ENCODE measurements at regions not wholly inside any gene's neighbourhood (a gene's known extent, or its start where the extent isn't known, plus 50 kb on each side); places are given as distances from the start of the nearest gene placed in this dataset.

DNA sequence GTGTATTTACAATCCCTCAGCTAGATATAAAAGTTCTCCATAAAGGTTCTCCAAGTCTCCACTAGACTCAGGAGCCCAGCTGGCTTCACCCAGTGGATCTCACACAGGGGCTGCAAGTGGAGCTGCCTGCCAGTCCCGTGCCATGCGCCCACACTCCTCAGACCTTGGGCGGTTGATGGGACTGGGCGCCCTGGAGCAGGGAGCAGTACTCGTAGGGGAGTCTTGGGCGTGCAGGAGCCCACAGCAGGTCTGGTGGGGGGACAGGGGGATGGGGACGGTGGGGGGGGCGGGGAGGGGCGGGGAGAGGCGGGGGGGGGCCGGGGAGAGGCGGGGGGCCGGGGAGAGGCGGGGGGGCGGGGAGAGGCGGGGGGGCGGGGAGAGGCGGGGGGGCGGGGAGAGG, 54.7 kb upstream of the RND3 start:
- Histone ChIP-seq H3K27ac (ENCODE audit: low read length) (no peak overlapping the region), H3K4me1 (ENCODE audit: control insufficient read depth, insufficient read depth, low read length) (no peaks in the 10 kb centered on the region), H3K27me3 (ENCODE audit: control insufficient read depth, insufficient read depth, low read length) (no peaks in the 10 kb centered on the region), H3K4me3 (ENCODE audit: low read depth in 2 of 2, low read length in 2 of 2) (no peak overlapping the region), H3K9me3 (ENCODE audit: control insufficient read depth, insufficient read depth, low read depth, low read length) (no peaks in the 10 kb centered on the region), H3K36me3 (ENCODE audit: control insufficient read depth, insufficient read depth, low read length) (no peaks in the 10 kb centered on the region)
- ChIA-PET CTCF (no interaction called here), POLR2A (no interaction called here)
- ATAC-seq (no peak), DNase-seq (ENCODE audit: low read depth, low spot score) (no peak)
- TF ChIP-seq, protein P1, sequence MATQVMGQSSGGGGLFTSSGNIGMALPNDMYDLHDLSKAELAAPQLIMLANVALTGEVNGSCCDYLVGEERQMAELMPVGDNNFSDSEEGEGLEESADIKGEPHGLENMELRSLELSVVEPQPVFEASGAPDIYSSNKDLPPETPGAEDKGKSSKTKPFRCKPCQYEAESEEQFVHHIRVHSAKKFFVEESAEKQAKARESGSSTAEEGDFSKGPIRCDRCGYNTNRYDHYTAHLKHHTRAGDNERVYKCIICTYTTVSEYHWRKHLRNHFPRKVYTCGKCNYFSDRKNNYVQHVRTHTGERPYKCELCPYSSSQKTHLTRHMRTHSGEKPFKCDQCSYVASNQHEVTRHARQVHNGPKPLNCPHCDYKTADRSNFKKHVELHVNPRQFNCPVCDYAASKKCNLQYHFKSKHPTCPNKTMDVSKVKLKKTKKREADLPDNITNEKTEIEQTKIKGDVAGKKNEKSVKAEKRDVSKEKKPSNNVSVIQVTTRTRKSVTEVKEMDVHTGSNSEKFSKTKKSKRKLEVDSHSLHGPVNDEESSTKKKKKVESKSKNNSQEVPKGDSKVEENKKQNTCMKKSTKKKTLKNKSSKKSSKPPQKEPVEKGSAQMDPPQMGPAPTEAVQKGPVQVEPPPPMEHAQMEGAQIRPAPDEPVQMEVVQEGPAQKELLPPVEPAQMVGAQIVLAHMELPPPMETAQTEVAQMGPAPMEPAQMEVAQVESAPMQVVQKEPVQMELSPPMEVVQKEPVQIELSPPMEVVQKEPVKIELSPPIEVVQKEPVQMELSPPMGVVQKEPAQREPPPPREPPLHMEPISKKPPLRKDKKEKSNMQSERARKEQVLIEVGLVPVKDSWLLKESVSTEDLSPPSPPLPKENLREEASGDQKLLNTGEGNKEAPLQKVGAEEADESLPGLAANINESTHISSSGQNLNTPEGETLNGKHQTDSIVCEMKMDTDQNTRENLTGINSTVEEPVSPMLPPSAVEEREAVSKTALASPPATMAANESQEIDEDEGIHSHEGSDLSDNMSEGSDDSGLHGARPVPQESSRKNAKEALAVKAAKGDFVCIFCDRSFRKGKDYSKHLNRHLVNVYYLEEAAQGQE (IDR thresholded peaks at IDR 0.05; ENCODE audit: insufficient read depth in 1 of 2, low read depth in 2 of 2, low read length in 1 of 2): no peak
- no peak for TF ChIP-seq SIN3A (IDR thresholded peaks at IDR 0.05; ENCODE audit: borderline replicate concordance, insufficient read depth, low read depth, low read length)
- TF ChIP-seq TCF7L2 (IDR thresholded peaks at IDR 0.05; ENCODE audit: low read depth, low read length): no peak
- TF ChIP-seq CTCF (IDR thresholded peaks at IDR 0.05): no peak
- no peak for TF ChIP-seq POLR2AphosphoS5 (IDR thresholded peaks at IDR 0.05; ENCODE audit: low read depth, low read length)
- intact Hi-C loops (cut with micrococcal nuclease; ENCODE audit: unreplicated experiment): no loop called here
- no TSS peak for BruUV-seq (replicated peaks)
- in situ Hi-C loops (cut with HindIII; ENCODE audit: low pct_unique_long_range_greater_than_20kb, low sequenced_read_pairs): no loop called here

DNA sequence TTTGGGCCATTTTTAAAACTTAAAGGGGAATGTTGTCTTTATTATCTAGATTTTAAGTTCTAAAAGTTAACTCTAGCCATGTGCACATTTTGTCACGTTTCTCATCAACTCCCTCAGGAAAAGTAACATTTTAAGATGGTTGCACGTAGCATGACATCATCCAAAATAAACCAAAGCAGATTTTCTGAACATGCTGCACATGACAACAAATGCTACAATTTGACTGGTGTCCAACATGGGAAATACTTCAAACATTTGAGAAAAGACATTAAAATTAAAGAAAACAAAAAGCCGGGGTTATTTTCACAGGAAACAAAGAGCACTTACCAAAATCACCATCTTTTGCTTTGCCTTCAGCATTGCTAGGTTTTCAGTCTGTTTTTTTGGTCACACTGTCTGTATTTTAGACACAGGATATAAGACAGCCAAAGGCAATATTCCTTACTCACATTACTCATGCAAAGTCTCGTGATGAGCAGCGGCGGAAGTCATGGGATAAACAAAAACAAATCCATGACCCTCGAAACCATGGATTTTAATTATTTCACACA, 51.3 kb upstream of the RND3 start:
- ChIA-PET CTCF (no interaction called here), POLR2A (no interaction called here)
- Histone ChIP-seq H3K27me3 (ENCODE audit: control insufficient read depth, insufficient read depth, low read length) (no peaks in the 10 kb centered on the region), H3K27ac (ENCODE audit: low read length) (no peak overlapping the region), H3K36me3 (ENCODE audit: control insufficient read depth, insufficient read depth, low read length) (no peaks in the 10 kb centered on the region), H3K9me3 (ENCODE audit: control insufficient read depth, insufficient read depth, low read depth, low read length) (no peaks in the 10 kb centered on the region), H3K4me3 (ENCODE audit: low read depth in 2 of 2, low read length in 2 of 2) (no peak overlapping the region), H3K4me1 (ENCODE audit: control insufficient read depth, insufficient read depth, low read length) (no peaks in the 10 kb centered on the region)
- no peak for DNase-seq (ENCODE audit: low read depth, low spot score)
- BruUV-seq (replicated peaks): no TSS peak
- intact Hi-C loops (cut with micrococcal nuclease; ENCODE audit: unreplicated experiment) (no loop called here), in situ Hi-C loops (cut with HindIII; ENCODE audit: low pct_unique_long_range_greater_than_20kb, low sequenced_read_pairs) (no loop called here)
- no peak for ATAC-seq
- TF ChIP-seq TCF7L2 (IDR thresholded peaks at IDR 0.05; ENCODE audit: low read depth, low read length) (no peak), SIN3A (IDR thresholded peaks at IDR 0.05; ENCODE audit: borderline replicate concordance, insufficient read depth, low read depth, low read length) (no peak), POLR2AphosphoS5 (IDR thresholded peaks at IDR 0.05; ENCODE audit: low read depth, low read length) (no peak), CTCF (IDR thresholded peaks at IDR 0.05) (no peak)
- TF ChIP-seq, protein P1 (IDR thresholded peaks at IDR 0.05; ENCODE audit: insufficient read depth in 1 of 2, low read depth in 2 of 2, low read length in 1 of 2): no peak
